Esophagus squamous epithelium (tissue), 4 donors: ENCODE measurements at regions not wholly inside any gene's neighbourhood (a gene's known extent, or its start where the extent isn't known, plus 50 kb on each side); places are given as distances from the start of the nearest gene placed in this dataset.

ENCODE experiments used
- POLR2A ChIP-seq, 4 donors: fragments of 450-650 bp; IDR thresholded peaks; one replicate each; pipeline ENCODE4 v1.6.1; 2017; ENCODE audit warnings: antibody characterized with exemption in 4 of 4, mild to moderate bottlenecking in 4 of 4, moderate library complexity in 3 of 4
- TF ChIP-seq, protein P1 (sequence below), 6 experiments: fragments of 450-650 bp in 4 of 6; fragments of 200-600 bp in 2 of 6; sonication (generic) in 2 of 6; IDR thresholded peaks; one replicate each; pipeline ENCODE4 v1.5.1; 2016 to 2019; ENCODE audit warnings: antibody characterized with exemption in 6 of 6, mild to moderate bottlenecking in 4 of 6, moderate library complexity in 4 of 6

DNA sequence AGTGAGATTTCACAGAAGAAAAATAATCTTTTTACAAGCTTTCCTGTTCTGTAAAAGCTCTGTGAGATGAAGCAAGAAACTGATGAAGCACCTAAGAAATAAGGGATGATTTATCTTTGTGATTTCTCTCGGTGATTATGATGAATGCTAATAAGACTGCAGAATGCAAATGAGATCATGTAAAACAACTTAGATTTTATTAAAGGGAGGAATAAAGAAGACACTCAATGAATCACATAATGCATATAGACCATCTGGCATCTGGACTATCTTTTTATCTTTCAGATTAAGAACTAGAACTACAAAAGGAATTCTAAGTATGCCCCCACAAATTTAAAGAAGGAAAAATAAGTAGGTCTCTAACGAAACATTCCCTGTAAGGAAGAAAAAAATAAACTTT is 361.5 kb upstream of the OPRM1 start:
- TF ChIP-seq, protein P1, sequence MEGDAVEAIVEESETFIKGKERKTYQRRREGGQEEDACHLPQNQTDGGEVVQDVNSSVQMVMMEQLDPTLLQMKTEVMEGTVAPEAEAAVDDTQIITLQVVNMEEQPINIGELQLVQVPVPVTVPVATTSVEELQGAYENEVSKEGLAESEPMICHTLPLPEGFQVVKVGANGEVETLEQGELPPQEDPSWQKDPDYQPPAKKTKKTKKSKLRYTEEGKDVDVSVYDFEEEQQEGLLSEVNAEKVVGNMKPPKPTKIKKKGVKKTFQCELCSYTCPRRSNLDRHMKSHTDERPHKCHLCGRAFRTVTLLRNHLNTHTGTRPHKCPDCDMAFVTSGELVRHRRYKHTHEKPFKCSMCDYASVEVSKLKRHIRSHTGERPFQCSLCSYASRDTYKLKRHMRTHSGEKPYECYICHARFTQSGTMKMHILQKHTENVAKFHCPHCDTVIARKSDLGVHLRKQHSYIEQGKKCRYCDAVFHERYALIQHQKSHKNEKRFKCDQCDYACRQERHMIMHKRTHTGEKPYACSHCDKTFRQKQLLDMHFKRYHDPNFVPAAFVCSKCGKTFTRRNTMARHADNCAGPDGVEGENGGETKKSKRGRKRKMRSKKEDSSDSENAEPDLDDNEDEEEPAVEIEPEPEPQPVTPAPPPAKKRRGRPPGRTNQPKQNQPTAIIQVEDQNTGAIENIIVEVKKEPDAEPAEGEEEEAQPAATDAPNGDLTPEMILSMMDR (IDR thresholded peaks at IDR 0.05) = no peak
- TF ChIP-seq POLR2A (IDR thresholded peaks at IDR 0.05) = no peak
